ENCODE measurements at regions not wholly inside any gene's neighbourhood (a gene's known extent, or its start where the extent isn't known, plus 50 kb on each side); places are given as distances from the start of the nearest gene placed in this dataset.

GRCh38 chr11:29634244-29634643, 382.6 kb downstream of the KCNA4 start:
- peak; percentile 20 for TF ChIP-seq CTCF (IDR thresholded peaks at IDR 0.05; ENCODE audit: insufficient read depth, low read depth, low read length)
- TF ChIP-seq EZH2 (IDR thresholded peaks at IDR 0.05; ENCODE audit: insufficient read depth, low read length), result no peak
